Suprapubic skin (tissue), 4 donors: ENCODE measurements at regions not wholly inside any gene's neighbourhood (a gene's known extent, or its start where the extent isn't known, plus 50 kb on each side); places are given as distances from the start of the nearest gene placed in this dataset.
A peak's percentile ranks its signal among the peaks of the same experiment; 100 is the strongest.
"Not testable (repeated sequence)": the region's sequence is repeated elsewhere in the genome, so short reads cannot be mapped to it uniquely, and the experiment has no call there.

ENCODE experiments used
- DNase-seq, 2 donors: peaks; one replicate each; pipeline ENCODE4 v3.0.0-alpha.2; 2019; ENCODE audit warnings: low spot score in 2 of 2
- H3K27ac ChIP-seq: fragments of 200-600 bp; sonication (generic); one replicate; pipeline ENCODE4 v1.5.1; 2019
- H3K27me3 ChIP-seq: fragments of 200-600 bp; sonication (generic); one replicate; pipeline ENCODE4 v1.5.1; 2019
- H3K36me3 ChIP-seq: fragments of 200-600 bp; sonication (generic); one replicate; pipeline ENCODE4 v1.5.1; 2019
- H3K4me1 ChIP-seq: fragments of 200-600 bp; sonication (generic); one replicate; pipeline ENCODE4 v1.5.1; 2019
- H3K4me3 ChIP-seq: fragments of 200-600 bp; sonication (generic); one replicate; pipeline ENCODE4 v1.5.1; 2019; ENCODE audit warnings: mild to moderate bottlenecking
- H3K9me3 ChIP-seq: fragments of 200-600 bp; sonication (generic); one replicate; pipeline ENCODE4 v1.5.1; 2019
- CTCF ChIP-seq, 2 donors: fragments of 200-600 bp in 1 of 2; fragments of 450-650 bp in 1 of 2; sonication (generic) in 1 of 2; IDR thresholded peaks; one replicate each; pipeline ENCODE4 v1.5.1; 2016 to 2019; ENCODE audit warnings: antibody characterized with exemption in 2 of 2, mild to moderate bottlenecking in 1 of 2, moderate library complexity in 1 of 2
- EP300 ChIP-seq: sonication (generic); formaldehyde crosslinking; IDR thresholded peaks from one replicate; pipeline ENCODE4 v1.6.1; 2017; ENCODE audit warnings: antibody characterized with exemption
- POLR2A ChIP-seq, 2 donors: fragments of 450-650 bp; IDR thresholded peaks; one replicate each; pipeline ENCODE4 v1.6.1; 2017; ENCODE audit warnings: antibody characterized with exemption in 2 of 2, mild to moderate bottlenecking in 2 of 2, moderate library complexity in 2 of 2
- POLR2AphosphoS5 ChIP-seq, 3 donors: sonication (generic); formaldehyde crosslinking; IDR thresholded peaks; one replicate each; pipeline ENCODE4 v1.6.1; 2017; ENCODE audit warnings: antibody characterized with exemption in 3 of 3
- WGBS: methylation state at CpG from one replicate; pipeline ENCODE4 v1.1.5; 2018; 5-methylcytosine and 5-hydroxymethylcytosine counted together

GRCh38 chr1:119250299-119250698, 109.8 kb upstream of the WARS2 start:
- Histone ChIP-seq H3K4me3 (no peak overlapping the region), H3K4me1 (no peaks in the 10 kb centered on the region), H3K9me3 (no peaks in the 10 kb centered on the region), H3K27me3 (no peaks in the 10 kb centered on the region), H3K27ac (no peak overlapping the region), H3K36me3 (no peaks in the 10 kb centered on the region)
- no peak for TF ChIP-seq CTCF (IDR thresholded peaks at IDR 0.05)
- TF ChIP-seq EP300 = no peak
- TF ChIP-seq POLR2A (IDR thresholded peaks at IDR 0.05) = no peak
- TF ChIP-seq POLR2AphosphoS5 (IDR thresholded peaks at IDR 0.05) = no peak
- no peak for DNase-seq
- WGBS = 70% methylated on average over 1 of the region's 1 CpG

GRCh38 chr1:119251751-119252150, 111.3 kb upstream of the WARS2 start:
- TF ChIP-seq POLR2AphosphoS5 (IDR thresholded peaks at IDR 0.05) (no peak), EP300 (no peak), CTCF (IDR thresholded peaks at IDR 0.05) (no peak), POLR2A (IDR thresholded peaks at IDR 0.05) (no peak)
- no peak overlapping the region for H3K27ac ChIP-seq
- H3K36me3 ChIP-seq = no peaks in the 10 kb centered on the region
- no peaks in the 10 kb centered on the region for H3K27me3 ChIP-seq
- WGBS = 69% methylated on average over 3 of the region's 3 CpGs
- H3K4me1 ChIP-seq = no peaks in the 10 kb centered on the region
- no peaks in the 10 kb centered on the region for H3K9me3 ChIP-seq
- no peak for DNase-seq
- no peak overlapping the region for H3K4me3 ChIP-seq

GRCh38 chr1:119253366-119253765, 112.9 kb upstream of the WARS2 start:
- no peaks in the 10 kb centered on the region for H3K9me3 ChIP-seq
- 55% methylated on average over 1 of the region's 1 CpG for WGBS
- TF ChIP-seq POLR2A (IDR thresholded peaks at IDR 0.05) (no peak), EP300 (no peak), CTCF (IDR thresholded peaks at IDR 0.05) (no peak), POLR2AphosphoS5 (IDR thresholded peaks at IDR 0.05) (no peak)
- DNase-seq = no peak
- H3K27me3 ChIP-seq = no peaks in the 10 kb centered on the region
- no peak overlapping the region for H3K4me3 ChIP-seq
- H3K36me3 ChIP-seq = no peaks in the 10 kb centered on the region
- no peaks in the 10 kb centered on the region for H3K4me1 ChIP-seq
- no peak overlapping the region for H3K27ac ChIP-seq

- H3K36me3 ChIP-seq = no peaks in the 10 kb centered on the region
- DNase-seq = no peak
- no peaks in the 10 kb centered on the region for H3K4me1 ChIP-seq
- TF ChIP-seq POLR2A (IDR thresholded peaks at IDR 0.05) (no peak), EP300 (no peak), POLR2AphosphoS5 (IDR thresholded peaks at IDR 0.05) (no peak), CTCF (IDR thresholded peaks at IDR 0.05) (no peak)
- H3K27me3 ChIP-seq = no peaks in the 10 kb centered on the region
- no peak overlapping the region for H3K4me3 ChIP-seq
- no peaks in the 10 kb centered on the region for H3K9me3 ChIP-seq
- peak overlapping the region; percentile 19 for H3K27ac ChIP-seq
- WGBS = 39% methylated on average over 3 of the region's 3 CpGs
Measured at GRCh38 chr1:119254067-119254720, 113.7 kb upstream of the WARS2 start.

GRCh38 chr1:119256089-119256488, 112.5 kb upstream of the HAO2 start:
- H3K4me3 ChIP-seq, DNase-seq, H3K9me3 ChIP-seq, H3K36me3 ChIP-seq, H3K4me1 ChIP-seq, H3K27ac ChIP-seq, H3K27me3 ChIP-seq: not testable (repeated sequence)
- WGBS = 100% methylated on average over 1 of the region's 1 CpG

- Histone ChIP-seq H3K27ac (no peak overlapping the region), H3K9me3 (no peaks in the 10 kb centered on the region), H3K36me3 (no peaks in the 10 kb centered on the region), H3K4me1 (no peaks in the 10 kb centered on the region), H3K4me3 (no peak overlapping the region), H3K27me3 (no peaks in the 10 kb centered on the region)
- no peak for TF ChIP-seq EP300
- 40% methylated on average over 4 of the region's 5 CpGs for WGBS
- DNase-seq = no peak
Measured at GRCh38 chr1:119260506-119260905, 108.1 kb upstream of the HAO2 start.
